Adrenal gland (tissue), 5 donors: ENCODE measurements at regions not wholly inside any gene's neighbourhood (a gene's known extent, or its start where the extent isn't known, plus 50 kb on each side); places are given as distances from the start of the nearest gene placed in this dataset.

ENCODE experiments used
- CTCF ChIP-seq, 6 experiments: fragments of 450-650 bp in 4 of 6; fragments of 200-600 bp in 2 of 6; sonication (generic) in 1 of 6; IDR thresholded peaks; 1 replicate in 5 of 6; 2 replicates in 1 of 6; pipeline versions ENCODE4 v1.5.1 to v1.8.0; 2016 to 2021; ENCODE audit warnings: antibody characterized with exemption in 6 of 6, mild to moderate bottlenecking in 2 of 6, moderate library complexity in 1 of 6
- POLR2A ChIP-seq, 2 donors: fragments of 450-650 bp; IDR thresholded peaks; one replicate each; pipeline ENCODE4 v1.6.1; 2017; ENCODE audit warnings: antibody characterized with exemption in 2 of 2, mild to moderate bottlenecking in 2 of 2, moderate library complexity in 1 of 2
- donor health status: DM: no; HTN: no; CAD: no.

GRCh38 chr2:239544143-239544917 lies 143.5 kb upstream of the HDAC4 start:
- TF ChIP-seq CTCF (IDR thresholded peaks at IDR 0.05): no peak
- TF ChIP-seq POLR2A (IDR thresholded peaks at IDR 0.05): no peak
